Uterus (tissue), 2 donors: ENCODE measurements at regions not wholly inside any gene's neighbourhood (a gene's known extent, or its start where the extent isn't known, plus 50 kb on each side); places are given as distances from the start of the nearest gene placed in this dataset.

Experiments used
- CTCF ChIP-seq, 4 experiments: fragments of 200-600 bp in 2 of 4; fragments of 450-650 bp in 2 of 4; sonication (generic) in 2 of 4; IDR thresholded peaks; one replicate each; pipeline ENCODE4 v1.5.1; 2016 to 2019; ENCODE audit warnings: antibody characterized with exemption in 4 of 4, mild to moderate bottlenecking in 2 of 4, moderate library complexity in 1 of 4
- POLR2A ChIP-seq, 2 donors: fragments of 450-650 bp; IDR thresholded peaks; one replicate each; pipeline ENCODE4 v1.6.1; 2016; ENCODE audit warnings: antibody characterized with exemption in 2 of 2, mild to moderate bottlenecking in 1 of 2, moderate library complexity in 1 of 2

GRCh38 chr15:69751566-69751965 is 298.9 kb downstream of the RPLP1 start:
- TF ChIP-seq CTCF (IDR thresholded peaks at IDR 0.05) (no peak), POLR2A (IDR thresholded peaks at IDR 0.05) (no peak)
